ENCODE measurements at regions not wholly inside any gene's neighbourhood (a gene's known extent, or its start where the extent isn't known, plus 50 kb on each side); places are given as distances from the start of the nearest gene placed in this dataset.

GRCh38 chr17:52276381-52277008, 118.0 kb upstream of the CA10 start:
- no peak for ATAC-seq
- no peak for TF ChIP-seq CSDC2 (CRISPR knock-in tag; IDR thresholded peaks at IDR 0.05)
- no peak for TF ChIP-seq ESRRG (CRISPR knock-in tag; IDR thresholded peaks at IDR 0.05)
- no peak for TF ChIP-seq ZFP3 (CRISPR knock-in tag; IDR thresholded peaks at IDR 0.05)
- TF ChIP-seq OSR1 (CRISPR knock-in tag; IDR thresholded peaks at IDR 0.05) = no peak
- no peak for TF ChIP-seq GLIS3 (CRISPR knock-in tag; IDR thresholded peaks at IDR 0.05)
- TF ChIP-seq PPARA (CRISPR knock-in tag; IDR thresholded peaks at IDR 0.05; ENCODE audit: borderline replicate concordance) = no peak
- no peak for TF ChIP-seq TSHZ2 (CRISPR knock-in tag; IDR thresholded peaks at IDR 0.05)
- no peak for TF ChIP-seq ISL1 (CRISPR knock-in tag; IDR thresholded peaks at IDR 0.05)
- TF ChIP-seq ZC3H10 (CRISPR knock-in tag; IDR thresholded peaks at IDR 0.05) = no peak
- no peak for TF ChIP-seq ZNF8 (CRISPR knock-in tag; IDR thresholded peaks at IDR 0.05)
- TF ChIP-seq, protein P1, sequence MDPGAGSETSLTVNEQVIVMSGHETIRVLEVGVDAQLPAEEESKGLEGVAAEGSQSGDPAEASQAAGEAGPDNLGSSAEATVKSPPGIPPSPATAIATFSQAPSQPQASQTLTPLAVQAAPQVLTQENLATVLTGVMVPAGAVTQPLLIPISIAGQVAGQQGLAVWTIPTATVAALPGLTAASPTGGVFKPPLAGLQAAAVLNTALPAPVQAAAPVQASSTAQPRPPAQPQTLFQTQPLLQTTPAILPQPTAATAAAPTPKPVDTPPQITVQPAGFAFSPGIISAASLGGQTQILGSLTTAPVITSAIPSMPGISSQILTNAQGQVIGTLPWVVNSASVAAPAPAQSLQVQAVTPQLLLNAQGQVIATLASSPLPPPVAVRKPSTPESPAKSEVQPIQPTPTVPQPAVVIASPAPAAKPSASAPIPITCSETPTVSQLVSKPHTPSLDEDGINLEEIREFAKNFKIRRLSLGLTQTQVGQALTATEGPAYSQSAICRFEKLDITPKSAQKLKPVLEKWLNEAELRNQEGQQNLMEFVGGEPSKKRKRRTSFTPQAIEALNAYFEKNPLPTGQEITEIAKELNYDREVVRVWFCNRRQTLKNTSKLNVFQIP (CRISPR knock-in tag; IDR thresholded peaks at IDR 0.05; ENCODE audit: borderline replicate concordance, low read depth) = no peak
- no peak for TF ChIP-seq TCF4 (CRISPR knock-in tag; IDR thresholded peaks at IDR 0.05; ENCODE audit: borderline replicate concordance)
- no peak for TF ChIP-seq ZFP30 (CRISPR knock-in tag; IDR thresholded peaks at IDR 0.05)
- no peak for TF ChIP-seq ARNTL (CRISPR knock-in tag; IDR thresholded peaks at IDR 0.05; ENCODE audit: borderline replicate concordance, low read depth)

DNA sequence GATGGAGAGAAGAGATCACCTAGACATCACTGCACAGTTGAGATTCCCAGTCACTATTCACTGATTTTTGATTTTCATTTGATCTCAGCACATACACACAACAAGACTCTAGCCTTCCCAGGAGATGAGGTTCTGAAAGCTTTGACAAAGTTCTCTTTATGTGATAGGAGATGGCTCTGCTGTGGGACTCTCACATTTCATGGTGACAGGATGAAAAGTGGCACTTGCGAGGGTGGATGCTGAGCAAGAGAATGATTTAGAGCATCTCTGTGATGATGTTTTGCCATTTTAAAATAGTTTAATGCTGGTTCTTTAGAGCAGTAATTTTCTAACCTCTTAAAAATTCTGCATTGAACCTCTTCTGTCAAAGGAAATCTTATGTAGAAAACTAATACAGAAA, 113.3 kb upstream of the CA10 start:
- no peak for TF ChIP-seq ZNF70 (CRISPR knock-in tag; IDR thresholded peaks at IDR 0.05)
- no peak for TF ChIP-seq ISL1 (CRISPR knock-in tag; IDR thresholded peaks at IDR 0.05)
- TF ChIP-seq, protein P2, sequence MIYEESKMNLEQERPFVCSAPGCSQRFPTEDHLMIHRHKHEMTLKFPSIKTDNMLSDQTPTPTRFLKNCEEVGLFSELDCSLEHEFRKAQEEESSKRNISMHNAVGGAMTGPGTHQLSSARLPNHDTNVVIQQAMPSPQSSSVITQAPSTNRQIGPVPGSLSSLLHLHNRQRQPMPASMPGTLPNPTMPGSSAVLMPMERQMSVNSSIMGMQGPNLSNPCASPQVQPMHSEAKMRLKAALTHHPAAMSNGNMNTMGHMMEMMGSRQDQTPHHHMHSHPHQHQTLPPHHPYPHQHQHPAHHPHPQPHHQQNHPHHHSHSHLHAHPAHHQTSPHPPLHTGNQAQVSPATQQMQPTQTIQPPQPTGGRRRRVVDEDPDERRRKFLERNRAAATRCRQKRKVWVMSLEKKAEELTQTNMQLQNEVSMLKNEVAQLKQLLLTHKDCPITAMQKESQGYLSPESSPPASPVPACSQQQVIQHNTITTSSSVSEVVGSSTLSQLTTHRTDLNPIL (CRISPR knock-in tag; IDR thresholded peaks at IDR 0.05; ENCODE audit: low read depth) = no peak
- TF ChIP-seq, protein P1 (CRISPR knock-in tag; IDR thresholded peaks at IDR 0.05; ENCODE audit: borderline replicate concordance, low read depth) = no peak
- no peak for TF ChIP-seq CSDC2 (CRISPR knock-in tag; IDR thresholded peaks at IDR 0.05)
- no peak for TF ChIP-seq TCF4 (CRISPR knock-in tag; IDR thresholded peaks at IDR 0.05; ENCODE audit: borderline replicate concordance)
- TF ChIP-seq GLIS3 (CRISPR knock-in tag; IDR thresholded peaks at IDR 0.05) = no peak
- TF ChIP-seq TSHZ2 (CRISPR knock-in tag; IDR thresholded peaks at IDR 0.05) = no peak
- no peak for TF ChIP-seq ZNF565 (CRISPR knock-in tag; conservative IDR thresholded peaks at IDR 0.05; ENCODE audit: low read depth)
- no peak for TF ChIP-seq ARNTL (CRISPR knock-in tag; IDR thresholded peaks at IDR 0.05; ENCODE audit: borderline replicate concordance, low read depth)
- no peak for ATAC-seq

GRCh38 chr17:52255347-52255746, 96.8 kb upstream of the CA10 start:
- no peak for ATAC-seq
- TF ChIP-seq, protein P1 (CRISPR knock-in tag; IDR thresholded peaks at IDR 0.05; ENCODE audit: borderline replicate concordance, low read depth) = no peak
- TF ChIP-seq, protein P2 (CRISPR knock-in tag; IDR thresholded peaks at IDR 0.05; ENCODE audit: low read depth) = no peak
- TF ChIP-seq GLIS3 (CRISPR knock-in tag; IDR thresholded peaks at IDR 0.05) (no peak), ZFP3 (CRISPR knock-in tag; IDR thresholded peaks at IDR 0.05) (no peak), TSHZ2 (CRISPR knock-in tag; IDR thresholded peaks at IDR 0.05) (no peak), ZNF70 (CRISPR knock-in tag; IDR thresholded peaks at IDR 0.05) (no peak)

Data from SK-N-SH treated with all-trans-retinoic acid at 6 μM for 48 hours (cell line).